Endodermal cell (in vitro differentiated cells): ENCODE measurements at regions not wholly inside any gene's neighbourhood (a gene's known extent, or its start where the extent isn't known, plus 50 kb on each side); places are given as distances from the start of the nearest gene placed in this dataset.
A peak's percentile ranks its signal among the peaks of the same experiment; 100 is the strongest.

ENCODE experiments used
- DNase-seq: peaks from one replicate; pipeline ENCODE4 v3.0.0-alpha.2; 2017
- H3K27ac ChIP-seq: 2 replicates; pipeline ENCODE4 v1.5.1; 2013; ENCODE audit warnings: mild to moderate bottlenecking, low read depth, low read length, moderate library complexity
- H3K27me3 ChIP-seq: 2 replicates; pipeline ENCODE4 v1.6.1; 2013; ENCODE audit warnings: mild to moderate bottlenecking, low read length, moderate library complexity; ENCODE audit not compliant: insufficient read depth, control insufficient read depth, poor library complexity, severe bottlenecking
- H3K36me3 ChIP-seq: 2 replicates; pipeline ENCODE4 v1.7.0; 2013; ENCODE audit warnings: mild to moderate bottlenecking, low read length, moderate library complexity; ENCODE audit not compliant: control insufficient read depth, insufficient read depth
- H3K4me1 ChIP-seq: one replicate; pipeline ENCODE4 v1.7.0; 2013; ENCODE audit warnings: low read length; ENCODE audit not compliant: control insufficient read depth, insufficient read depth
- H3K4me3 ChIP-seq: 2 replicates; pipeline ENCODE4 v1.5.1; 2013; ENCODE audit warnings: mild to moderate bottlenecking, low read length, moderate library complexity
- H3K9ac ChIP-seq: 2 replicates; pipeline ENCODE4 v1.6.1; 2013; ENCODE audit warnings: mild to moderate bottlenecking, low read length, moderate library complexity; ENCODE audit not compliant: poor library complexity, severe bottlenecking; ENCODE audit errors: extremely low read depth
- H3K9me3 ChIP-seq: 2 replicates; pipeline ENCODE4 v1.6.1; 2013; ENCODE audit warnings: mild to moderate bottlenecking, low read length, moderate library complexity; ENCODE audit not compliant: control insufficient read depth
- H3K27ac Mint-ChIP-seq: 2 replicates; pipeline ENCODE4 v1.8.0; 2020; ENCODE audit warnings: mixed read lengths
- H3K27me3 Mint-ChIP-seq: 2 replicates; pipeline ENCODE4 v1.8.0; 2021; ENCODE audit warnings: mild to moderate bottlenecking, mixed read lengths; ENCODE audit not compliant: insufficient read depth
- H3K36me3 Mint-ChIP-seq: 2 replicates; pipeline ENCODE4 v1.8.0; 2020; ENCODE audit warnings: low read depth, mixed read lengths
- H3K4me1 Mint-ChIP-seq: 2 replicates; pipeline ENCODE4 v1.8.0; 2020; ENCODE audit warnings: mixed read lengths
- H3K4me3 Mint-ChIP-seq: 2 replicates; pipeline ENCODE4 v1.8.0; 2020; ENCODE audit warnings: mild to moderate bottlenecking, moderate library complexity, mixed read lengths
- H3K9me3 Mint-ChIP-seq: 2 replicates; pipeline ENCODE4 v1.8.0; 2020; ENCODE audit warnings: mild to moderate bottlenecking, mixed read lengths
- WGBS, 2 experiments: methylation state at CpG; one replicate each; pipeline versions ENCODE4 v1.1.5 to v1.1.7; 2013; ENCODE audit warnings: missing lambda C conversion rate in 2 of 2, mixed read lengths in 1 of 2; ENCODE audit not compliant: insufficient coverage in 1 of 2, insufficient read length in 1 of 2; 5-methylcytosine and 5-hydroxymethylcytosine counted together
- TF ChIP-seq, protein P1 (sequence below): fragments of 200-600 bp; sonication (generic); conservative IDR thresholded peaks from 2 replicates; pipeline ENCODE4 v1.5.0; 2021; ENCODE audit warnings: antibody characterized with exemption, mild to moderate bottlenecking

DNA sequence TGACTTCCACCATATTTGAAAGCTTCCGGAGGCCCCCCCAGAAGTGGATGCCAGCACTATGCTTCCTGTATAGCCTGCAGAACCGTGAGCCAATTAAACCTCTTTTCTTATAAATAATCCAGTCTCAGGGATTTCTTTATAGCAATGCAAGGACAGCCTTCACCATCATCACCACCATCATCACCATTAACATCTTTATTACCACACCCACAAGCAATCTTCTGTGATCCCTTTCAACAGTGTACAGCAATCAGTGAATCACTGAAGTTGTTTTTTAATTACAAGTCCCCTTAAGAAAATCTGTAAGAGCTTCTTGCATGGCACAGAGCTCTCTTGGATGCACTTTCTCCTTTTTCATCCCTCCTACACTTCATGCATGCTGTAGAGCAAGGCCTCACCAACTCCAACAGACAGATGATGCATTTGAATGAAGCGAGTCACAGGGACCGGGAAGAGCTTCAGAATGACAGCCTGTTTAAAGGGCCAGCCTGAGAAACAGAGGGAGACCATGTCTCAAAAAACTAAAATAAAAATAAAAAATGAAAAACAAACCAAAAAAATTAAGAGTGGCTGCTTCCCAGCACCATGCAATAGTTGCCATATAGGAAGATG, 83.6 kb upstream of the VASH1 start:
- H3K4me3 ChIP-seq, result no peak overlapping the region
- no peaks in the 10 kb centered on the region for H3K36me3 ChIP-seq
- Mint-ChIP-seq H3K27ac (no peak overlapping the region), H3K4me3 (no peak overlapping the region), H3K9me3 (peaks cover 24% of the 10 kb centered on the region), H3K4me1 (no peaks in the 10 kb centered on the region), H3K27me3 (peaks cover 2% of the 10 kb centered on the region), H3K36me3 (no peaks in the 10 kb centered on the region)
- WGBS, 2 experiments, result 70 to 80% methylated on average over 4 of the region's 4 CpGs
- peaks cover 28% of the 10 kb centered on the region for H3K9me3 ChIP-seq
- no peak overlapping the region for H3K9ac ChIP-seq
- H3K27me3 ChIP-seq, result no peaks in the 10 kb centered on the region
- no peak overlapping the region for H3K27ac ChIP-seq
- no peak for DNase-seq
- H3K4me1 ChIP-seq, result no peaks in the 10 kb centered on the region
- TF ChIP-seq, protein P1, sequence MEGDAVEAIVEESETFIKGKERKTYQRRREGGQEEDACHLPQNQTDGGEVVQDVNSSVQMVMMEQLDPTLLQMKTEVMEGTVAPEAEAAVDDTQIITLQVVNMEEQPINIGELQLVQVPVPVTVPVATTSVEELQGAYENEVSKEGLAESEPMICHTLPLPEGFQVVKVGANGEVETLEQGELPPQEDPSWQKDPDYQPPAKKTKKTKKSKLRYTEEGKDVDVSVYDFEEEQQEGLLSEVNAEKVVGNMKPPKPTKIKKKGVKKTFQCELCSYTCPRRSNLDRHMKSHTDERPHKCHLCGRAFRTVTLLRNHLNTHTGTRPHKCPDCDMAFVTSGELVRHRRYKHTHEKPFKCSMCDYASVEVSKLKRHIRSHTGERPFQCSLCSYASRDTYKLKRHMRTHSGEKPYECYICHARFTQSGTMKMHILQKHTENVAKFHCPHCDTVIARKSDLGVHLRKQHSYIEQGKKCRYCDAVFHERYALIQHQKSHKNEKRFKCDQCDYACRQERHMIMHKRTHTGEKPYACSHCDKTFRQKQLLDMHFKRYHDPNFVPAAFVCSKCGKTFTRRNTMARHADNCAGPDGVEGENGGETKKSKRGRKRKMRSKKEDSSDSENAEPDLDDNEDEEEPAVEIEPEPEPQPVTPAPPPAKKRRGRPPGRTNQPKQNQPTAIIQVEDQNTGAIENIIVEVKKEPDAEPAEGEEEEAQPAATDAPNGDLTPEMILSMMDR, result no peak

- peaks cover 2% of the 10 kb centered on the region for H3K27me3 Mint-ChIP-seq
- H3K36me3 ChIP-seq, result no peaks in the 10 kb centered on the region
- no peaks in the 10 kb centered on the region for H3K4me1 Mint-ChIP-seq
- no peak overlapping the region for H3K9ac ChIP-seq
- peaks cover 35% of the 10 kb centered on the region for H3K9me3 ChIP-seq
- no peak overlapping the region for H3K27ac ChIP-seq
- no peaks in the 10 kb centered on the region for H3K27me3 ChIP-seq
- no peak for DNase-seq
- TF ChIP-seq, protein P1, result no peak
- peaks cover 31% of the 10 kb centered on the region for H3K9me3 Mint-ChIP-seq
- no peaks in the 10 kb centered on the region for H3K4me1 ChIP-seq
- no peak overlapping the region for H3K4me3 ChIP-seq
- no peaks in the 10 kb centered on the region for H3K36me3 Mint-ChIP-seq
- H3K27ac Mint-ChIP-seq, result no peak overlapping the region
- no peak overlapping the region for H3K4me3 Mint-ChIP-seq
- 87 to 100% methylated on average over 3 to 5 of the region's 5 CpGs for WGBS, 2 experiments
Measured at GRCh38 chr14:76678244-76678800, 82.9 kb upstream of the VASH1 start.

GRCh38 chr14:76682367-76682766, 78.9 kb upstream of the VASH1 start:
- Histone ChIP-seq H3K9ac (no peak overlapping the region), H3K4me3 (peak overlapping the region; percentile 60), H3K27me3 (no peaks in the 10 kb centered on the region), H3K4me1 (no peaks in the 10 kb centered on the region), H3K9me3 (peaks cover 49% of the 10 kb centered on the region), H3K27ac (no peak overlapping the region), H3K36me3 (no peaks in the 10 kb centered on the region)
- no peak overlapping the region for H3K27ac Mint-ChIP-seq
- H3K27me3 Mint-ChIP-seq, result peaks cover 1% of the 10 kb centered on the region
- H3K4me1 Mint-ChIP-seq, result no peaks in the 10 kb centered on the region
- 80 to 88% methylated on average over 2 to 3 of the region's 3 CpGs for WGBS, 2 experiments
- peaks cover 48% of the 10 kb centered on the region for H3K9me3 Mint-ChIP-seq
- H3K4me3 Mint-ChIP-seq, result no peak overlapping the region
- TF ChIP-seq, protein P1, result no peak
- DNase-seq, result no peak
- H3K36me3 Mint-ChIP-seq, result no peaks in the 10 kb centered on the region
